ENCODE measurements at regions not wholly inside any gene's neighbourhood (a gene's known extent, or its start where the extent isn't known, plus 50 kb on each side); places are given as distances from the start of the nearest gene placed in this dataset.

GRCh38 chr21:25350056-25350455, 257.2 kb downstream of the MRPL39 start:
- no peak overlapping the region for H3K27ac ChIP-seq
- peak; percentile 56 for DNase-seq
- no peaks in the 10 kb centered on the region for H3K36me3 ChIP-seq
- TF ChIP-seq CTCF (IDR thresholded peaks at IDR 0.05; ENCODE audit: low read depth, low read length), result peak; percentile 71
- H3K4me3 ChIP-seq (ENCODE audit: low read depth, low read length), result no peak overlapping the region
- no peaks in the 10 kb centered on the region for H3K27me3 ChIP-seq (ENCODE audit: insufficient read depth, low read depth, severe bottlenecking)
- no peaks in the 10 kb centered on the region for H3K9me3 ChIP-seq (ENCODE audit: severe bottlenecking)

- no peaks in the 10 kb centered on the region for H3K36me3 ChIP-seq
- H3K27me3 ChIP-seq (ENCODE audit: insufficient read depth, low read depth, severe bottlenecking), result no peaks in the 10 kb centered on the region
- TF ChIP-seq CTCF (IDR thresholded peaks at IDR 0.05; ENCODE audit: low read depth, low read length), result no peak
- no peak overlapping the region for H3K27ac ChIP-seq
- H3K9me3 ChIP-seq (ENCODE audit: severe bottlenecking), result no peaks in the 10 kb centered on the region
- no peak overlapping the region for H3K4me3 ChIP-seq (ENCODE audit: low read depth, low read length)
- no peak for DNase-seq
Observed at GRCh38 chr21:25343774-25344545, 263.3 kb downstream of the MRPL39 start.

DNA sequence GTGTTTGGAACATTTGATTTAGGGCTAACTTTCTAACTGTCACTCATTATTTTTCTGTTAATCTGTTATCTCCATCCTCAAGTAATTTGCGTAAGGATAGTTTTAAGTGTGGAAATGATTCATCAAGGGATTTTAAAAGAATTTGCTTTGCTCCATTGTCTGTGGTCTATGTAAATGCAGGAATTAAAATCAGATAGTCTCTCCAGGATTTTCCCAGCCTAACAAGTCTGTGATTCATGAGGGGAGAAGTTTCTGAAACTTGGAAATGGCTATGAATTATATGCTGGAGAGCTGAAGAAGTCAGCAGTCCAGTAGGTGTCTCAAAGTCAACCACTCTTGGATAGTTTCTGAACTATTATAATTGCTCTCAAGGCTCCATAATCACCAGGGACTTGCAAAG, 264.5 kb downstream of the MRPL39 start:
- Histone ChIP-seq H3K9me3 (ENCODE audit: severe bottlenecking) (no peaks in the 10 kb centered on the region), H3K27me3 (ENCODE audit: insufficient read depth, low read depth, severe bottlenecking) (no peaks in the 10 kb centered on the region), H3K27ac (no peak overlapping the region), H3K36me3 (no peaks in the 10 kb centered on the region), H3K4me3 (ENCODE audit: low read depth, low read length) (no peak overlapping the region)
- TF ChIP-seq CTCF (IDR thresholded peaks at IDR 0.05; ENCODE audit: low read depth, low read length), result no peak
- DNase-seq, result no peak

DNA sequence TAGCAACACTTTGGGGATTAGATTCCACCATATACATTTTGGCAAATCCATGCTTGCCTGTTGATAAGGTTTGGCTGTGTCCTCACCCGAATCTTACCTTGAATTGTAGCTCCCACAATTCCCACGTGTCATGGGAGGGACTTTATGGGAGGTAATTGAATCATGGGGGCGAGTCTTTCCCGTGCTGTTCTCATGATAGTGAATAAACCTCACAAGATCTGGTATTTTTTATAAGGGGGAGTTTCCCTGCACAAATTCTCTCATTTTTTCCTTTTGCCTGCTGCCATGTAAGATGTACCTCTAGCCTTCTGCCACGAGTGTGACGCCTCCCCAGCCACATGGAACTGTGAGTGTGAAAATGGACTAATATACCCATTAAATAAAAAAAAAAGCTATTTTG, 265.3 kb downstream of the MRPL39 start:
- Histone ChIP-seq H3K27me3 (ENCODE audit: insufficient read depth, low read depth, severe bottlenecking) (no peaks in the 10 kb centered on the region), H3K9me3 (ENCODE audit: severe bottlenecking) (no peaks in the 10 kb centered on the region), H3K4me3 (ENCODE audit: low read depth, low read length) (no peak overlapping the region), H3K27ac (no peak overlapping the region), H3K36me3 (no peaks in the 10 kb centered on the region)
- no peak for DNase-seq
- no peak for TF ChIP-seq CTCF (IDR thresholded peaks at IDR 0.05; ENCODE audit: low read depth, low read length)

DNA sequence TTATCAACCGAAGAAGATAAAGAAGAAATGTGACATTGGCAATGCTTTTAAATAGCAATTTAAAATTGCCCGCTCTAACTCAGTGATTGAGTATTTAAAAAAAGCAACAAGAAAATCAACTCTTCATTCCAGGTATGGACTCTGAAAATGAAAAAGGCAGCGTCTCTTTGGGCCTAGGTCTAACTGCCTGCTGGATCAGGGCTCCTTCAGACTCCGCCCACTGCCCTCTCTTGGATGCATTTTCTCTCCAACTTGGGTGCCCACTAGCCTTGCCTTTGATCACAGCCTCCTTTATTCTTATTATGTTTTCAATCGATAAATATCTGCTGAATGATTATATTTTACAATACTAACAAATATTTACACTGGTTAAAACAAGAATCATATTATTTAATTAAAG, 268.9 kb downstream of the MRPL39 start:
- DNase-seq, result no peak
- no peak for TF ChIP-seq CTCF (IDR thresholded peaks at IDR 0.05; ENCODE audit: low read depth, low read length)
- Histone ChIP-seq H3K4me3 (ENCODE audit: low read depth, low read length) (no peak overlapping the region), H3K27me3 (ENCODE audit: insufficient read depth, low read depth, severe bottlenecking) (no peaks in the 10 kb centered on the region), H3K36me3 (no peaks in the 10 kb centered on the region), H3K27ac (no peak overlapping the region), H3K9me3 (ENCODE audit: severe bottlenecking) (no peaks in the 10 kb centered on the region)

Measured in WERI-Rb-1 (cell line).